Ascending aorta (tissue), 2 donors: ENCODE measurements at regions not wholly inside any gene's neighbourhood (a gene's known extent, or its start where the extent isn't known, plus 50 kb on each side); places are given as distances from the start of the nearest gene placed in this dataset.

Source experiments
- DNase-seq, 2 donors: peaks; one replicate each; pipeline ENCODE4 v3.0.0-alpha.2; 2019; ENCODE audit warnings: low spot score in 2 of 2
- H3K27ac ChIP-seq, 2 donors: fragments of 200-600 bp; sonication (generic); one replicate each; pipeline ENCODE4 v1.5.1; 2016 to 2017; ENCODE audit warnings: mild to moderate bottlenecking in 1 of 2
- H3K27me3 ChIP-seq: fragments of 200-600 bp; sonication (generic); one replicate; pipeline ENCODE4 v1.5.1; 2017
- H3K36me3 ChIP-seq, 2 donors: fragments of 200-600 bp; sonication (generic); one replicate each; pipeline ENCODE4 v1.5.1; 2016
- H3K4me1 ChIP-seq, 2 donors: fragments of 200-600 bp; sonication (generic); one replicate each; pipeline ENCODE4 v1.5.1; 2016 to 2017; ENCODE audit warnings: mild to moderate bottlenecking in 1 of 2
- H3K4me3 ChIP-seq, 2 donors: fragments of 200-600 bp; sonication (generic); one replicate each; pipeline ENCODE4 v1.5.1; 2016 to 2017; ENCODE audit warnings: mild to moderate bottlenecking in 1 of 2
- H3K9me3 ChIP-seq, 2 donors: fragments of 200-600 bp; sonication (generic); one replicate each; pipeline ENCODE4 v1.5.1; 2016
- intact Hi-C: fragments of 100-400 bp; cut with DNase I; formaldehyde crosslinking; loops from one replicate; pipeline ENCODE4 v1.15.1; 2023
- TF ChIP-seq, protein P1 (sequence below), 3 experiments: fragments of 200-600 bp in 2 of 3; fragments of 450-650 bp in 1 of 3; sonication (generic) in 2 of 3; IDR thresholded peaks; one replicate each; pipeline ENCODE4 v1.5.1; 2016 to 2019; ENCODE audit warnings: antibody characterized with exemption in 3 of 3, mild to moderate bottlenecking in 1 of 3, moderate library complexity in 1 of 3

DNA sequence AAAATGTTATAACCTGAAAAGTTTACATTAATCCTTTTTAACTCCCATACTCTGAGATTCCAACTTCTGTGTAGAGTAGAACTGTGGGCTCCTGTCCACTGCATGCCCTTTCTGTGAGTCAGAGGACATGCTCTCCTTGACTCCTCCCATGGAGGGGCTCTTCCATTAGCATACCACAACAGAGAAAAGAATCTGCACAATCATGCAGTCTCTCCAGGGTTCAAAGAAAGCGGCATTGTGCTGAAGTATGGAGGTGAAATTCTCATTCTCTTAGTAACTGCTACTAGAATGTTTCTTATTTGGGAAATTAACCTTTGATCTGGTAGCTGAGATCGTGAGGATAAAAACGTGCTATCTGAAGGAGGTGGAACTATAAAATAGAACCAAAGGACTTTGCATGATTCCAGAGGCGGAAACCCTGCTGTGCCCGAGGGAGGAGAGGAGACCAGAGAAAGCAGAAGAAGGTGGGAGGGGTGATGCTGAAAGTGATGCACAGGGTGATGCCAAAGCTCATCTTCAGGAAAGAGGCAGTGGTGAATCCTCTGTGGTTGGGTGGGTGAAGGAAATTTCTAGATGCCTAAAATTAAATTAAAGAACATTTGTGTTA lies 202.2 kb upstream of the PCSK2 start:
- TF ChIP-seq, protein P1, sequence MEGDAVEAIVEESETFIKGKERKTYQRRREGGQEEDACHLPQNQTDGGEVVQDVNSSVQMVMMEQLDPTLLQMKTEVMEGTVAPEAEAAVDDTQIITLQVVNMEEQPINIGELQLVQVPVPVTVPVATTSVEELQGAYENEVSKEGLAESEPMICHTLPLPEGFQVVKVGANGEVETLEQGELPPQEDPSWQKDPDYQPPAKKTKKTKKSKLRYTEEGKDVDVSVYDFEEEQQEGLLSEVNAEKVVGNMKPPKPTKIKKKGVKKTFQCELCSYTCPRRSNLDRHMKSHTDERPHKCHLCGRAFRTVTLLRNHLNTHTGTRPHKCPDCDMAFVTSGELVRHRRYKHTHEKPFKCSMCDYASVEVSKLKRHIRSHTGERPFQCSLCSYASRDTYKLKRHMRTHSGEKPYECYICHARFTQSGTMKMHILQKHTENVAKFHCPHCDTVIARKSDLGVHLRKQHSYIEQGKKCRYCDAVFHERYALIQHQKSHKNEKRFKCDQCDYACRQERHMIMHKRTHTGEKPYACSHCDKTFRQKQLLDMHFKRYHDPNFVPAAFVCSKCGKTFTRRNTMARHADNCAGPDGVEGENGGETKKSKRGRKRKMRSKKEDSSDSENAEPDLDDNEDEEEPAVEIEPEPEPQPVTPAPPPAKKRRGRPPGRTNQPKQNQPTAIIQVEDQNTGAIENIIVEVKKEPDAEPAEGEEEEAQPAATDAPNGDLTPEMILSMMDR (IDR thresholded peaks at IDR 0.05), result no peak
- no peaks in the 10 kb centered on the region for H3K27me3 ChIP-seq
- H3K4me3 ChIP-seq, result no peak overlapping the region
- intact Hi-C loops, result no loop called here
- no peak for DNase-seq
- H3K27ac ChIP-seq, result no peak overlapping the region
- H3K4me1 ChIP-seq, result no peaks in the 10 kb centered on the region
- no peaks in the 10 kb centered on the region for H3K36me3 ChIP-seq
- H3K9me3 ChIP-seq, result no peaks in the 10 kb centered on the region

DNA sequence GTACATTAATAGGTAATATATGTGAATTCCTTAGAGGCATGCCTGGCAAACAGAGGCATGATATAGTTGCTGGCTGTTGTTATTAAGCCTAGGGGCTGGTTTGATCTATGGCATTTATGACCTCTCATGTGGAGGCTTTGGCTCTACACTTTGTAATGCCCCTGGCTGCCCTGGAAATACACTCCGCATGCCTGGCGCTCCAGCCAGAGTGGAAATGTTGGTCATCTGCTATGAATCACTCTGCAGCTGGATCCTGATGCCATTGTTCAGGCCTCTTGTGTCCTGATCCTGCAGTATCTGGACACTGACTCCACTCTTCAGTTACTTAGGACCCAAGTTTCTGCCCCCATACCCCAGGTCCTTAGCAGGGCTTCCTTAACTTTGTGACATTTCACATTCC lies 200.5 kb upstream of the PCSK2 start:
- H3K9me3 ChIP-seq, result no peaks in the 10 kb centered on the region
- intact Hi-C loops, result no loop called here
- H3K27ac ChIP-seq, result no peak overlapping the region
- no peaks in the 10 kb centered on the region for H3K27me3 ChIP-seq
- no peak overlapping the region for H3K4me3 ChIP-seq
- no peaks in the 10 kb centered on the region for H3K4me1 ChIP-seq
- TF ChIP-seq, protein P1 (IDR thresholded peaks at IDR 0.05), result no peak
- DNase-seq, result no peak
- H3K36me3 ChIP-seq, result no peaks in the 10 kb centered on the region

DNA sequence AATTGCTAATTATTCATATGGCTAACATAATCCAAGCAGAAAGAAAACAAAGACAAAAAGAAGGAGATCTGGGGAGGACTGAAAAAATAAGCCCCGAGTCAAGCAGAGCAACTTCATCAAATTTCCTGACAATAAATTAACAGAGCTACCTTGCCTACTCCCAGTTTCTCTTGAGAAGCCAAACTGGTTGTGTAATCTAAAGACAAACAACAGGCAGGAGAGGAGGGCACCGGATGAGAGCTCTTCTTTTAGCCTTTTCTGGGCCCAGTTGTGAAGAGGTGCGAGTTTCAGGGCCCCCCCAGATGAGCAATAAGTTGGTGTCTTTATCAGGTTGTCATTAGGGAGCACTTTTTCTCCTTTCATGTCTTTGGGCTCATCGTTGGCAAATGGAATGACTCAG lies 197.1 kb upstream of the PCSK2 start:
- Histone ChIP-seq H3K27me3 (no peaks in the 10 kb centered on the region), H3K9me3 (no peaks in the 10 kb centered on the region), H3K36me3 (no peaks in the 10 kb centered on the region), H3K4me1 (no peaks in the 10 kb centered on the region), H3K27ac (no peak overlapping the region), H3K4me3 (no peak overlapping the region)
- TF ChIP-seq, protein P1 (IDR thresholded peaks at IDR 0.05), result no peak
- intact Hi-C loops, result no loop called here
- no peak for DNase-seq

DNA sequence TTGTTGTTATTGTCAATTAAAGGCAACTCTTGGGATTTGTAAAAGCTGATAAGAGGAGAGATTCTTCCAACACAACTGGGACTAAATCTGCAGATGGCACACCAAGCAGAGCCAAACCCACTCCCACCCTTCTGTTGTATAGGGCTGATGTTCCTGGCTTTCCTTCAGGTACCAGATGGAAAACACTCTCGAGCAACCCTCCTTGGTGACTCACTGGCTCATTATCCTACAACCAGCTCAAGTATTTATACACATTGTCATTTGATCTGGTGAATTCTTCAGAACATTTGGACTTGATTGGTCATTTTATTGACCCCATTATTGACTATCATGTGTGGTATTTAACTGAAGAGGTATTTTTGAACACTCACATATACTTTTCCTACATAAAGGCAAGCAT lies 190.3 kb upstream of the PCSK2 start:
- no peak overlapping the region for H3K4me3 ChIP-seq
- intact Hi-C loops, result no loop called here
- H3K4me1 ChIP-seq, result no peaks in the 10 kb centered on the region
- H3K27ac ChIP-seq, result no peak overlapping the region
- H3K9me3 ChIP-seq, result no peaks in the 10 kb centered on the region
- no peaks in the 10 kb centered on the region for H3K27me3 ChIP-seq
- DNase-seq, result no peak
- H3K36me3 ChIP-seq, result no peaks in the 10 kb centered on the region
- TF ChIP-seq, protein P1 (IDR thresholded peaks at IDR 0.05), result no peak

DNA sequence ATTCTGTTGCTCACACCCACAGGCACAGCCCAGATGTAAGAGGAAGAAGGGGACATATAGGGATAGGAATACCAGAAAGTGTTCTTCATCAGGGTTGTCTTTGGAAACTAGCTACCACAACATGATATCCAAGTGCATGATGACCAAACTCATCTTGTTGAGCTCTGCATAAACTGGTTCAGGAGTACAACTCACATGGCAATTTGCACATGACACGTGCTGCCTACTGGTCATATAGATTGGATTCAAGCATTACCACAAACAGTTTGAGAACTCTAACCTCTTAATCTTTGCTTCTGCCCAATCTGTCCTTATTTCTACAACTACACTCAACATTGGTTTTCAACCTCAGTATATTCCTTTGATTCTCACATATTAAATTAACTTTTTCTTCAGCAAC lies 184.7 kb upstream of the PCSK2 start:
- TF ChIP-seq, protein P1 (IDR thresholded peaks at IDR 0.05), result no peak
- intact Hi-C loops, result no loop called here
- Histone ChIP-seq H3K9me3 (no peaks in the 10 kb centered on the region), H3K27ac (no peak overlapping the region), H3K36me3 (no peaks in the 10 kb centered on the region), H3K4me1 (no peaks in the 10 kb centered on the region), H3K27me3 (no peaks in the 10 kb centered on the region), H3K4me3 (no peak overlapping the region)
- no peak for DNase-seq

DNA sequence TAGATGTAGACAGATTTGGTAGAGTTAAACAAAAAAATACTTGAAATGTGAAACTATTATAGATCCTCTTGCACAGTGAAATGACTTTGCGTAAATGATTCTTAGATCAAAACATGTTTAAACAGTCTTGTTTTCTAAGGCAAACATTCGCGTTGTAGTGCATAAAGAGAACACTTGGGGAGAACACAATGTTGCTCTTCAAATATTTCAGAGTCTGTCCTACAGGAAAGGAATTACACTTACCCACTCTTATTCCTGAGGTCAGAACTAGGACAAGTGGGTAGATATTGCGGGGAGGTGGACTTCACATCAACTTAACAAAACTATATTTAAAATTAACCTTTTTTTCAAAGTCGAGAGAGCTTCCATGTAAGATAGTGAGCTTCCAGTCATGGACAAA lies 183.5 kb upstream of the PCSK2 start:
- intact Hi-C loops, result no loop called here
- H3K36me3 ChIP-seq, result no peaks in the 10 kb centered on the region
- no peak overlapping the region for H3K27ac ChIP-seq
- H3K27me3 ChIP-seq, result no peaks in the 10 kb centered on the region
- no peaks in the 10 kb centered on the region for H3K4me1 ChIP-seq
- H3K9me3 ChIP-seq, result no peaks in the 10 kb centered on the region
- TF ChIP-seq, protein P1 (IDR thresholded peaks at IDR 0.05), result no peak
- no peak for DNase-seq
- no peak overlapping the region for H3K4me3 ChIP-seq
